HG02870 (cell line): ENCODE measurements at regions not wholly inside any gene's neighbourhood (a gene's known extent, or its start where the extent isn't known, plus 50 kb on each side); places are given as distances from the start of the nearest gene placed in this dataset.

Experiments used
- ATAC-seq: cut with Tn5 transposase; IDR thresholded peaks from one replicate; pipeline ENCODE4 v1.9.1; 2021; ENCODE audit warnings: mild to moderate bottlenecking, moderate library complexity; ENCODE audit not compliant: unreplicated experiment

DNA sequence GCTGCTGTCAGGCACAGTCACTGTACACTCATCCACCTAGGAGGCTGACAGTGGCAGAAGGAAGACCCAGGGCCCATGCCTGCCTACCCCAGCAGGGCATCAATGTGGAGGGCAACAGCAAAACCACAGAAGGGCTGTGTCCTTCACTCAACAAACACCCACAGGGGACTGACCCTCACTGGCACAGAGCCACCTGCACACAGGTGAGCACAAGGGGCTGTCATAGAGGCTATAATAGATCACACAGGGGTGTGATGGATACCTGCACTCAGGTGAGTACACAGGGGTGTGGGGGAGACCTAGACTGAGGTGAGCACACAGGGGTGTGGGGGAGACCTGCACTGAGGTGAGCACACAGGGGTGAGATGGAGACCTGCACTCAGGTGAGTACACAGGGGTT, 132.8 kb upstream of the TCERG1L start:
- no peak for ATAC-seq

DNA sequence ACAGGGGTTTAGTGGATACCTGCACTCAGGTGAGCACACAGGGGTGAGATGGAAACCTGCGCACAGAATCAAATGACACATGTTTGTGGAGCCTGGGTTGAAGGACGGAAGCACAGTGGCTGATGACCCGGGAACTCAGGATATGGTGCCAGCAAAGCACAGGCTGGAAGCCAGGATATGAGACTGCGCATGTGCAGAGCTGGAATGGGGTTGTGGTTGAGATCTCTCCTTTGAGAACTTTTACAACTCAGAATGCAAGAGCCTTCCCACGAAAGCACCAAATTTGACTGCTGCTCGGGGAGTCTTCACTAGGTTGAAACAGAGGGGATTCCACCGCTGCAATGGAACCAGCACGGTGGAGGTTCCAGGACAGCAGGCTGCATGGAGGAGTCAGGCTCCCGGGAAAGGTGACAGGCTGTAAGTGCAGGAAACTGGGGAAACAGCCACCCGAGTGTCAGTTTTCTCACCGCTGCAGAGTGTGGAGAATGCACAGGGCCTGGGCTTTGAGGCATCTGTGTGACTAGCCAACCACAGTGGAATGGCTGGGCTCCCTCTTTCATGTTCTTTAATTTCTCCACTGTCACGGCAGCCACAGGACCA, 133.4 kb upstream of the TCERG1L start:
- ATAC-seq = no peak

DNA sequence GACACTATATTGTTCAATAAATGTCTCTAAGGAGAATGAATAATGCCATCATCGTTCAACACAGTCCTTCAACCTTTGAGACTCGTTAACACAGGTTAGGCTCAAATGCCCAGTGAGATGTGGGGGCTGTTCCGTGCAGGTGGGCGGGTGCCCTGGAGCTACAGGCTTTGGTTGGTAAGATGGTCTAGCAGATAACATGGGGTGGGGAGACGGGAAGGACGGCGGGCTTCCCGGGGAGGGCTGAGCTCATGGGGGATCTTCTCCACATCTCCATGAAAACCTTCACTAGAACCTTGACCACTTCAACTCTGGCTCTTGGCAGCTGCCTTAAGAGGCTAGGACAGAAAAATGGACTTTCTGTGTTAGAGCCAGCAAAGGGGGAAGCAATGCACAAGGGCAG, 134.1 kb upstream of the TCERG1L start:
- no peak for ATAC-seq

DNA sequence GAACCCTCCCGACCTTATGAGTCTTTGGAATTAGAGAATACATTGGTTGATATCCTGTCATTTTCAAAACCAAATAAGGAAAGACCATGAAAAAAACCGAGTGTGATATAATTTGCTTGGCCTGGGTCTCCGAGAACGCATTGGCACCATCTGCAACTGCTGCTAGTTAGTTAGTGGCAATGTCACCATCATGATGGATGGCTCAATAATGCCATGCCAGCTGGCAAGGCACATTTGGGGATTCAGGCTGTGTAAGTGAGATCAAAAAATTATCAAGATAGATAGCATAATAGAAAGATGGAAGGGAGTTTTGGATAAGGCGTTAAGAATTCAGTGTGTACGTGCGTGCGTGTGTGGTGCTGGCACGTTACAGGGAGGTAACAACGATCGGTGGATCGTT, 134.7 kb upstream of the TCERG1L start:
- ATAC-seq = no peak

DNA sequence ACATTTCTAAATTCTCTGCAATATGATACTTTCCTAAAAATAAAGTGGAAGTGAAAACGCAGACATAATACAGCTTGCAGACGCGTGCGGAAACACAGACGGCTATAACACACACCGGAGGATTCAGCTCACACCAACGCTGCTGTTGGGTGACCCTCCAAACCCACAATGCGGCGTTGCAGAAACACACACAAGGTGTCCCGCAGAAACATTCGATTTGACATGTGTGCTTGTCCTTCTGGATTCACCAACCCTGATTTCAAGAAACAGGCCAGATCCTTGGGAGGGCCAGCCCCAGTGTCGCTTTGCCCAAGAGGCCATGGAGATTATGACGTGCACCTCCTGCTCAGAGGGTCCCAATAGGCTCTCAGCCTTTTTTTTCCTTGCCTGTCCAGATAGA, 136.7 kb upstream of the TCERG1L start:
- no peak for ATAC-seq

DNA sequence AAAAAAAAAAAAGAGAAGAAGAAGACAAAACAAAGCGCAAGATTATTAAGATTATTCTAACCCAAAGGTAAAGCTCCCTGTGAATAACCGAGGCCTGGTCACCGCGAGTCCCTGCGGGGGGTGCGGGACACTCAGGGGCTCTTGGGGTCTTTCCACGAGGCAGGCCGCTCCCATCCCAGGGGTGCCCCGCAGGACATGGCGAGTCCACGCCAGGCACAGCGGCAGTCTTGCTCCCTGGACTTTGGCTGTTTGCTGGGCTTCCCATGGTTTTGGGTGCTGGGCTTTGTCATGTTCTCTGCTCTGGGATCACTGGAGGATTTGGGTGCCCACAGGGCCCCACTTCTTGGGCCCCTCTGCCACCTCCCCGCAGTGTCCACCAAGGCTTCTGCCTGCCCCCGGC, 137.4 kb upstream of the TCERG1L start:
- no peak for ATAC-seq

DNA sequence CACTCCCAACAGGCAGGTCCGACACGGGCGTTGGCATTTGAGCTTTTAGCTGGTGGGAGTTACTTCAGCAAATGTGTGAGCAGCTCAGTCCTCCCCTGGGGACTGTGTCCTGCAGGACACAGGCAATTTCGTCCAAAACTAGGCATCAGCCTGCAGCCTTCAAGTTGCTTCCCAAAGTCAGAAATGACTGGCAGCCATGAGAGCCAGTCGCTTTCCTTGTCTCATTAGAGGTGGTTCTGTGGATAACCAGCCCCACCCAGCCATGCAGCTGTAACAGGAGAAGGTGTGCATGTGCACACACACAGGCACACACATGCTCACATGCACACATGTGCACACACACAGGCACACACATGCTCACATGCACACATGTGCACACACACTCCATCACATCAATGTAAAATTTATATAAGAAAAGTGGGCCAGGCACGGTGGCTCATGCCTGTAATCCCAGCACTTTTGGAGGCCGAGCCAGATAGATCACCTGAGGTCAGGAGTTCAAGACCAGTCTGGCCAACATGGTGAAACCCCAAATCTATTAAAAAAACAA, 138.8 kb upstream of the TCERG1L start:
- ATAC-seq = no peak

DNA sequence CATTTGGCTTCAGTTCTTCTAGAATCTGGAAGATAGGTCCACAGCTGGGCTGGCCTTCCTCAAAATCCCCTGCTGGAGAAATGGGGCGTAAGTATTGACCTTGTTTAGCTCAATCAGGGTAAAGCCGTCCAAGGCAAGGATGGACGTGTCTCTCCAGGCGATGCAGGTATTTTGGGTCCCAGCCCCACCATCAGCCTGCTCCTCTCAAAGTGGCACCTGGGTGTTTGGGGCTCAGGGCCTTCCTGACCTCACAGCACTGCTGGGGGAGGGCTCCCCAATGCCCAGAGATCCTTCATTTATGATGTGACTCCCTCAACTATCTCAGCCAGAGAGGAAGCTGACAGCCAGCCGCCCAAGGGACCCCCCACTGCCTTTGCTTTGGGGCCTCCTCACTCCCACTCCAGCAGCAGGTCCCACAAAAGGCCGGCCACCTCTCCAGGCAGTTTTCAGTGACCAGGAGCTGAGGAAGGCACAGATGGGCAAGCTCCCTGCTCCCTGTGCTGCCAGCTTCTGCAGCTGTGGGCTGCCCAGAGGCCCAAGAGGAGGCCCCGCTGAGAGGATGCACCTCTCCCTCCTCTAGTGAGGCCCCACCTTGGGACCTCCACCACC, 140.0 kb upstream of the TCERG1L start:
- no peak for ATAC-seq

DNA sequence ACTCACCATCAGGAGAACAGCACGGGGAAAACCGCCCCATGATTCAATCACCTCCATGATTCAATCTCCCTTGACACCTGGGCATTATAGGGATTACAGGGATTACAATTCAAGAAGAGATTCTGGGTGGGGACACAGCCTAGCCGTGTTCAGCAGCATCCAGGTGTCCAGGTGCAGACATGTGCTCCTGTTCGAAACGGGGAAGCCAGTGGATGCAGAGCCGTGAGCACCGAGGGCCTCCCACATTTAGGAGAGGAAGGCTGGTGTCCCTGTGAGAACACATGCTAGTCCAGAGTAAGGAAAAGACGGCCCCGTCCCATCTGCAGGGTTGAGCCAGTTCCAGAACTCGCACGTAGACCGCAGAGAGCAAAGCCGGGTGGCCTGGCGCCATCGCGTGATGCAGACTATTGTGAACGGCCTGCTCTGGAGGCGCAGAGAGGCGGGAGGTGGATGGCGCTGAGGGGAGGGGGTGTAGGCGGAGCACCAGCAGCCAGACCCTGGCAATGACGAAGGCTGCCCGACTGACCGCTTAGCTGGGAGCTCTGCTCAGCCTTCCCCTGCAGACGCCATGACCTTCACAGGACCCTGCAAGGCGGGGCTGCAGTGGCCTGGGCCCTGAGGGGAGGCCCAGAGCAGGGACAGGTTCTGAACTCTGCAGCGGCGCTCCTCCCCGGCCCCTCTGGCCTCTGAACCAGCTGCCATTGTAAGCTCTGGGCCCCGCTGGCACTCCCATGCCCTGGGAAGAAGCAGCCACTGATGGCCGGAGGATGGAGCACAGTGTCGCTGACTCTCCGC, 141.6 kb upstream of the TCERG1L start:
- no peak for ATAC-seq

DNA sequence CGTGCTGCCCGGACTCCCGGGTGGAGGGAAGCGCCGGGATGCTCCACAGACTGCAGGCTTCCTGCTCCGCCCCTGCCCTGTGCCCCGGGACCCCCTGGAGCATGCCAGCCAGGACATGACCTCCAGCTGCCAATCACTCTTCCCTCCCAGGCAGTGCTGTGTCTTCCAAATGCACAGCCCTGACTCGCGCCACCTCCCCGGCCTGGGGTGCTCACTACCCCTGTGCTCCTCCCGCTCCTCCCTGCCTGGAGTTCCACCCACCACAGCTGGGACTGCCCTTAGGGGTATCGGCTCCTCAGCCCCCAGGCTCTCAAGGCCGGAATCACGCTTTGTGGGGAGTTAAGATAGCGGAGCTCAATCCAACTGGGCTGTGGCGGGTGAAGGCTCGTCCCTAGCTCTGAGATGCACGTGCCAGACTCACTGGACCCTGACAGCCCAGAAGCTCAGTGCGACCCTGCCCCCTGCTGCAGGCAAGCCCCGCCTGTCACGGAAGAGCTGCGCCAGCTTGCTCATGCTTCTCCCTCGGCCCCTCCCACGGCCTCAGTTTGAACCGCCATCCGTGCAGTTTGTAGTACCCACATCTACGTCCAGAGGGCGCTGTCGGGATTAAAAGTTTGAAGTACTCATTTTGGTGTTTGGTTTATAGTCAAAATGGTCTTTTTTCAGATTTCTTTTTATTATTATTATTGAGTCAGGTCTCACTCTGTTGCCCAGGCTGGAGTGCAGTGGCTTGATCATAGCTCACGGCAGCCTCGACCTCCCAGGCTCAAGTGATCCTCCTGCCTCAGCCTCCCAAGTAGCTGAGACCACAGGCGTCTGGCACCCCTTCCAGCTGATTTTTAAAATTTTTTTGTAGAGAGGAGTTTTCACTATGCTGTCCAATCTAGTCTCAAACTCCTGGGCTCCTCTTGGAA, 142.5 kb upstream of the TCERG1L start:
- no peak for ATAC-seq

DNA sequence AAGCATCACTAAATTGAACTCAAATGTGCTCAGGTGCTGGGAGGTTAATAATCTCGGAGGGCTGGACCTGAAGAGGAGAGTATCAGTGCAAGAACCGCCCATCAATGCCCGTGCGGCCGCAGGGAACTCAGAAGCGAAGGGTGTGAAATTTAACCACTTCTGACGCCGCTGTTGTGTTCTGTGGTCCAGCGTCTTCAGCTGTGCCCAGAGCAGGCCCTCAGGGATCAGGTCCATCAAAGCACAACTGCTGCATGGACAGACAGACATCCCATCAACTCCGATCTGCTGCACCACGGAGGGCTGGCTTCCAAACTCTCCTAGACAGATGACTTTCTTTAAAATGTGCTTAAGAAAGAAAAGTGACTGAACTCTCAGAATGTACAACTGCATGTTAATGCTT, 144.9 kb upstream of the TCERG1L start:
- ATAC-seq = no peak

DNA sequence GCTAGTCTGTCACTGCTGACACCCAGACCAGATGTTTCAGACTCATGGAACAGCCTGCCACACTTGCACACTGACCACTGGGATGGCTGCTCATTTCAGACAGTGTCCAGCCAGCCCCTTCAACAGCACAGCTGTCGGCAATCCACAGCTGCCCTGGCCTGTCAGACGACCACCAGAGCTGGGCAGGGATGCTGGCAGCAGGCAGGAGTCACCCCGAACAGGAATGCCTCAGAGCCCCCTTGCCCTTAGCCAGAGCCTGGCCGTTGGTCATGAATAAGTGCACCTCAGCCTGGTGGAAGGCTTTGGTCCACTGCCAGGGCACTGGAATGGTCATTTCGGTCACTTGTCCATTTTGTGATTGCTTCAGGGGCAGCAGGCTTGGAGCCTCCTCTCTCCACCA, 149.6 kb upstream of the TCERG1L start:
- ATAC-seq = no peak

DNA sequence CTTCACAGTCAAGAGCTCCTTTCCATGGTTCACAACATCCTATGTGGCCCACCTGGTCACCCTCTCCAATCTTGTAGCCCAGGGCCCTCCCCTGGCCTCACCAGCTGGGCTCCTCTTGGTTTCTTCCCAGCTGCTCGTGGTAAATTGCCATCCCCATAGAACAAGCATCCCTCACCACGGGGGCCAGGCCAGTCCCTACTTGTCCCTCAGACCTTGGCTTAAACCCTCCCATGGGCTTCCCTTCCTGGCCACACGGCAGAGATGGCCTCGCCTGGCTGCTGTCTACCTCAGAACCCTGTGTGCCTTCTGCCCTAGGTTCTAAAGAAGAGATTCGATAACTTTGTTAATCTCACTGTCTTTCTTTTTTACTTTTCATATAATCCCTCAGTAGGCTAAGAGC, 153.3 kb upstream of the TCERG1L start:
- no peak for ATAC-seq

DNA sequence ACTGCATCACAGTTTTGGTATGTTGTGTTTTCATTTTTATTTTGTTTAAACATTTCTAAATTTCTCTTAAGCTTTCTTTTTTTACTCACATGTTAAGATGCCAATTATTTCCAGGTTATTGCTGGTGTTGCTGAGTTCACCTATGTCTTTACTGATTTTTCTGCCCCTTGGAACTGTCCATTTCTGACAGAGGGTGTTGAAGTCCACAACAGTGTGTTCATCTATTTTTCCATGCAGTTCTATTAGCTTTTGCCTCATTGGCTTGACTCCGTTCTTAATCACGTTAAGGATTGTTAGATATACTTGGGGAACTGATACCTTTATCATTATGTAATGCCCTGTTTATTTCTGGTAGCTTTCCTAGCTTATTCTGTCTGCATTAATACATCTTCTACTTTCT, 158.0 kb upstream of the TCERG1L start:
- no peak for ATAC-seq

DNA sequence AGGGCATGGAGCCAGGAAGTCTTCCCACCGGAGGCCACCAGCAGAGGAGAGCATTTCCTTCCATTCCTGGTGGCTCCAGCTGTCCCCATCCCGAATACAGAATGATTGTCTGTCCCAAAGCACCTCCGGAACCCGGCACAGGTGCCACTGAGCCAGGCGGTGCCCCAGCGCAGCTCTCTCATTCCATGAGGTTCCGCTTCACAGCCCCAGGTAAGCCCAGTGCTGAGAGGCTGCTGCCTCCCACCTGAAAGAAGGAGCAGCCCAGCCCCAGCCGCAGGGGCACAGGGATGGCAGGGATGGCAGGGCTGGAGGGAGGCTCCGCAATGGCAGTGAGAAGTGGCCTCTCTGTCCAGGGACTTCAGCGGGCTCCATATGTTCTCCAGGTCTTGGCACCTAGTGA, 162.1 kb upstream of the TCERG1L start:
- no peak for ATAC-seq

DNA sequence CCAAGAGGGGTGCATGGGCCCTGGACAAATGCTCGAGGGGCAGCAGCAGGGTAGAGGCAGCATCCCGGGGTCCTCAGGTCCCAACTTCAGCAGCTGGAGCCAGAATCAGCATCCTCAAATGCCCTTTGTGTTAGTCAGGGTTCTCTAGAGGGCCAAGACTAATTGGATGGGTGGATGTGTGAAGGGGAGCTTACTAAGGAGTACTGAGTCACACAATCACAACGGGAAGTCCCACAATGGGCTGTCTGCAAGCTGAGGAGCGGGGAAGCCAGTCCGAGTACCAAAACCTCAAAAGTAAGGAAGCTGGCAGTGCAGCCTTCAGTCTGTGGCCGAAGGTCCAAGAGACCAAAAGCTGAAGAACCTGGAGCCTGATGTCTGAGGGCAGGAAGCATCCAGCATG, 162.9 kb upstream of the TCERG1L start:
- no peak for ATAC-seq

DNA sequence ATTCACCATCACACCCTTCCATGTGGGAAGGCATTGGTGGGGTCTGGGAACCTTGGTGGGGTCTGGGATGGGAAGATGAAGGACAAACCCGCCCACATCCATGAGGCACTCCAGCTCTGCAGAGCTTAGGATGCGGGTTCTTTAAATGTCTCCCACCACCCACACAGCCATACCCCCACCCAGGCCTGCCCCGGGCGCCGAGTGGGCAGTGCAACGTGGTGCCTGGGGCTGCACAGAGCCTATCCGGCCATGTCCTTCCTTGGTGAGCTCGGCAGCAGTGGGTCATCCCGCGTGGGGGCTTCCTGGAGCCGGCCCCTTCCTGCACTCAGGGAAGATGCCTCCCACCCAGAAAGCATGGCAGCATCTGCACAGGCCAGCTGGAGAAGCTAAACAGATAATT, 163.5 kb upstream of the TCERG1L start:
- ATAC-seq = no peak

DNA sequence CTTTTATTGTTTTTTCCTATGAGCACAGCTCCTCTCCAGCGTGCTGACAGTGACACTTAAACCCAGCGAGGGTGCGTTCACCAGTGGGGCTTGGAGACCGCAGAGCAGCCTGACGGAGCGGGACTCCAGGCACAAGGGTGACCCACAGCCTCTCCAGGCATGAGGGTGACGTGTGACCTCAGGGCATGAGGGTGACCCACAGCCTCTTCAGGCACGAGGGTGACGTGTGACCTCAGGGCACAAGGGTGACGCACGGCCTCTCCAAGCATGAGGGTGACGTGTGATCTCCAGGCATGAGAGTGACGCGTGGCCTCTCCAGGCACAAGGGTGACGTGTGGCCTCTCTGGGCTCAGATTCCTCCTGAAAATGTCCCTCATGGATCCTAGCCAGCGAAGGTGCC, 164.3 kb upstream of the TCERG1L start:
- no peak for ATAC-seq

DNA sequence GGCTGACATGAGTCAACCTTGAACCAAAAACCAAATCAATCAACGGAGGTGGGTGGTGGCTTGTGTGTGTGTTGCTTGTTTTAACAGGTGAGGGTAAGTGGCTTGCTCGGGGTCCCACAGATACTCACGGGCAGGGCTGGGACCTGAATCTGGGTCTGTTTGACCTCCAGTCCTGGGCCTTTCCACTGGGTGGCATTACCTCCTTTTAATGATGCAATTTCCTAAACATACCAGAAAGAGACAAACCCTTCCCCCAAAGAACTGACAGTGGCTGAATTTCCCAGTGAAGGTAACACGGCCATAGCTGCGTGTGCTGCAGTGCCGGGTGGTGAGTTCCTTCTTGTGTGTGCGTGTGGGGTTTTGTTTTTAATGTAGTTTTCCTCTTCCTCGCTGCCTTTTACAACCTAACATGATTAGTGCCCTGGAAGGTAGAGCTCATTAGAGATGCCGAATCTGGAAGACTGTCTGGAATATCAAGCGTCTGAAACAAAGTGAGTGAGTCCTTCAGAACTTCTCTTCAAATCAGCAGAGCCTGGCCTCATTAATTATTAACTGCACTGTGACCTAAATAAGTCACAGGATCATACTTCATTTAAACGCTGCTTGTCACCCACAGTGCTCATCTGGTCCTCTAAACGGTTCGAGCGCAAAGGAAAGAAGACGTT, 166.1 kb upstream of the TCERG1L start:
- no peak for ATAC-seq

DNA sequence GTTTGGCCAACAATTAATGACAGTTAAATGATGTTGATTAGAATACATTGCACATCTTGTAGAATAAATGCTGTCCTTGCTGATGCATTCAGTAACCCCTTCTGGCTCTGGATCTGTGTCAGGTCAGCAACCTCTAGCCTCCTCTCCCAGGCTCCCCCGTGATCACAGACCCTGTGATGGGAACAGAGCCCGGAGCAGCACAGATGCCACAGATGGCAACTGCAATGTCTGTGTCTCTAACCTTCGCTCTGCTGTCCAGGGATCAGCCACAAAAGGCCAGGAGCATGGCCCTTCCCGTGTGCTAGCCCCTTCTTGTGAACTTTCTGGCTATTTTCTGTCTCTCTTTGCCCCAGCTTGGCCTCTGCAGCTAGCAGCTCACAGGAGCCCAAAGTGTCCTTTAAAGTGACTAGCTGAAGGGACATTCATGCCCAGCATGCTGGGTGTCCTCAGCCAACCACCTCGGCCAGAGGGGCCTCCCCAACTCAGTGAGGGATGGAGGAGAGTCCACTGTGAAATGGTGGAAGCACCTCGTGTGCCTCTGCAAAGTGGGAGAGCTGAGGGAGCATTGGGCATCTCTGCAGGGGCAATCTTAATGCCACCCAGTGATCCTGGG, 167.0 kb upstream of the TCERG1L start:
- ATAC-seq = no peak
